HG02763 (cell line): ENCODE measurements at regions not wholly inside any gene's neighbourhood (a gene's known extent, or its start where the extent isn't known, plus 50 kb on each side); places are given as distances from the start of the nearest gene placed in this dataset.
"Not testable (repeated sequence)": the region's sequence is repeated elsewhere in the genome, so short reads cannot be mapped to it uniquely, and the experiment has no call there.

Source experiments
- ATAC-seq: cut with Tn5 transposase; IDR thresholded peaks from one replicate; pipeline ENCODE4 v1.9.1; 2021; ENCODE audit warnings: mild to moderate bottlenecking, moderate library complexity; ENCODE audit not compliant: unreplicated experiment

DNA sequence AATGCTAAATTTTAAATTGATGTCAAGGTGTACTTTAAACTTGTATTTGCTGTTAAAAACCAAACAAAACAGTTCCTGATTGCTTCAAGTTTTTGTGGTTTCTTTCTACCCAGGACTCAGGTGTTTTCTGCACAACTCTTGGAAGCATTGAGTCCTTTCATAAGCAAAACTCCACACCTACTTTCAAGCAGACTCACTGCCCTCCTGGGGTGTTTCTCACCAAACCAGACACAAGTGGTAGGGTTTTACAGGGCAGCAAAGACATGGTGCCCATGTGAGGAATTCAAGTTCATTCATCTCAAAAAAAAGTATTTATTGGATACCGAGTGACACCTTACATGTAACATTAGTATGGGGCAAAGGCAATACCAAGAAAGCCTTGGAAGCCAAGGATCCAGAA, 146.7 kb upstream of the BNIP2 start:
- no peak for ATAC-seq

DNA sequence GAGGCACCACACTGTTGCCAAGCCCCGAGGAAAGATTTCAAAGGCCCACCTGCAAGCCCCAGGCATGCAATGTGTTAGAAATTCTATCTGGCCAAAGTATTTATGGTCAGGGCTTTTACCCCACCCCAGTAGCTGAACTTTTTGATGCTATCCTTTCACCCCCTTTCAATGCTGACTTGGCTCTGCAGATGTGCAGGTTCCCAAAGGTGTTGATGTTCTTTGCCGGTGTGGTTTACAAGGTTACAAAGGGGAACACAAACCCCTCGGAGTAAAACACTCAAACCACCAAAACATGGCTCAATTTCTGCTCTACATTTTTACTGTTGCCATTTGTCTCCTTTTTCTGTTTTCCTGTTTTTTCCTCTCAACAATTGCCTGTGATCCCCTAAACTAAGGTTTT, 145.4 kb upstream of the BNIP2 start:
- ATAC-seq: no peak

DNA sequence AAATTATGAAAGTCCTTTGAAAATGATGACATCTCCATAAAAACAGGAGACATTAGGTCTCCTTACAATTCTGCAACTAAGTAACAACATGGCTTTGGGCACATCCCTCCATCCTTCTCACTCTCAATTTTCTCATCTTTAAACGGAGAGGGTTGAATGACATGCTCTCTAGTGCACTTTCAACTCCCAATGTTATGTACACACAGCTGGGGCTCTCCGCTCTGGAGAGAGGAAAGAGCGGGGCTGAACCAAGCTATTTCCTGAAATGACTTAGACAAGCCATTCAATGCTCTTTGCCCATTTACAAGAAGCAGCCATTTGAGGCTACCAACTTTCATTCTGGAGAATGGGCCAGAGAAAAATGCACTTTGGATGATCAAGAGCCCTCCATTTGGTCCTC, 144.2 kb upstream of the BNIP2 start:
- ATAC-seq: no peak

DNA sequence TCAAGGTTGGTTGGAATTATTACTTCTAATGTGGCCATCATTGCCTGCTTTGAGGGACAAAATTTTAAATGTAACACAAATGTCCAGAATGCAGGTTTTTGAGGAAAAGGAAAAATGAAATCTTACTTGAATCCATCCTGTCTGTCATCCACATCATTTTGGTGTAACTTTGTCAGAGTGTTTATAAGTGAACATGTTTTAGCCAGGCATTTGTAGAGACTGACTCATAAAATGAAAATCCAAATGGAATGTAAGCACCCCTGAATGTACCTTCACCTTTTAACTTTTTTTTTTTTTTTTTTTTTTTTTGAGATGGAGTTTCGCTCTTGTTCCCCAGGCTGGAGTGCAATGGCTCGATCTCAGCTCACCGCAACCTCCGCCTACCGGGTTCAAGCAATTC, 141.8 kb upstream of the BNIP2 start:
- ATAC-seq: no peak

DNA sequence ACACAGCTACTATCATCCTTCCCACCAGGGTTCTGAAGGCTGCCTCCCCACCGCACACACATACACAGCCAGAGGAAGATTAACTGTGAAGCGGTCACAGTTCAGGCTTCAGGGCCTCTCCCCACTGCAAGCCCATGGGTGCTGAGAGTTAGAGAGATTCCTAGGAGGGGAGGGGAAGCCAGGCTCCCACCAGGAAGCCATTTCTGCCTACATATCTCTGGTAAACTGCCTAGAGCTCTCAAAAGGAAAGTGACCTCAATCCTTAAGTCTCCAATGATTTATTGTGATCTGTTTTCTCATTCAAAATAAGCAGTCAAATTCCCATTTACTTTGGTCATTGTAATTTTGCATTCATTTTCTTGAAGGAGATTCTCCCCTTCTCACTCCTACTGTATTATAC, 141.0 kb upstream of the BNIP2 start:
- no peak for ATAC-seq

DNA sequence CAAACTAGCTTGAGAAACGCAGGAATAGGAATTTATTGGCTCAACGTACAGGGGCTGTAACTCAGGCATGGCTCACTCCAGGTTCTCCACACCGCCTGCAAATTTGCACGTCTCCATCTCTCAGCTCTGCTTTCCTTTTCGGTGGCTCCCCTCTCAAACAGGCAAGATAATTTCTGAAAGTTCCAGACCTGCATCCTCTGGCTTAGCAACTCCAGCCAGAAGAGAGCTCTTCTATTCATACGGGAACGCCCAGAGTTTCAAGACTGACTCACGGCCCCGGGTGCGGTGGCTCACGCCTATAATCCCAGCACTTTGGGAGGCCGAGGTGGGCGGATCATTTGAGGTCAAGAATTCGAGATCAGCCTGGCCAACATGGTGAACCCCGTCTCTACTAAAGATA, 139.7 kb upstream of the BNIP2 start:
- ATAC-seq: no peak

DNA sequence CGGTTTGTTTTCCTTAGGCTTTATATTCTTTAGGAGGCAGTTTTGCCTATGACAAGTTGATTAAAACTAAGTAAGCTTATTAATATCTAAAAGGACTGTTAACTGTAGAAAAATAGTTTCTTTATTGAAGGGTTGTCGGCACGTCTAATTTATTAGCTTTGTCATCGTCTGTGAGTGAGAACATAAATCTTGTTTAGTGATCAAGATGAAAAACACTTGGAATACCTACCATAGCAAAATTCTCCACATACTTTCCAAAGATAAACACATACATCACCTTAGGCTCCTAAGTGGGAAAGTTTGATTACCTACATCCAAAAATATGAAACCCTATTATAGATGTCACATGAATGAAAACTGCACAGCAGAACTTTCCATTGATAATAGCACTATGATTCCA, 139.1 kb upstream of the BNIP2 start:
- no peak for ATAC-seq

DNA sequence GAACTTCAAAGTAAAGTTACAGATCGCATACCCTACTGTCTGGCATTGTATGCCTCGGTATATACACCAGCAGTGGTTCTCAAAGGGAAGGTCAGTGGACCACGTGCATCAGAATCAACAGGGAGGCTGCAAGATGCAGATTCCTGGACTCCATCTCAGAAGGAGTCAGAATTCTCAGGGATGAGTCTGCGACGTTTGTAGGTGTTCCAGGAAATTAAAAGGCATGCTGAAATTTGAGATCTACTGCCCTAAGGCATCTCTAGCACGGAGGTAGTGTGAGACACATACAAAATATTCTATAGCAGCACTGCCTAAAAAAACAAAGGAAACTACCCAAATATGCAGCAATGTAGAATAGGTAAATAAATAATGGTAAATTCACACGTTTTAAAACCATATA, 136.8 kb upstream of the BNIP2 start:
- ATAC-seq: no peak

DNA sequence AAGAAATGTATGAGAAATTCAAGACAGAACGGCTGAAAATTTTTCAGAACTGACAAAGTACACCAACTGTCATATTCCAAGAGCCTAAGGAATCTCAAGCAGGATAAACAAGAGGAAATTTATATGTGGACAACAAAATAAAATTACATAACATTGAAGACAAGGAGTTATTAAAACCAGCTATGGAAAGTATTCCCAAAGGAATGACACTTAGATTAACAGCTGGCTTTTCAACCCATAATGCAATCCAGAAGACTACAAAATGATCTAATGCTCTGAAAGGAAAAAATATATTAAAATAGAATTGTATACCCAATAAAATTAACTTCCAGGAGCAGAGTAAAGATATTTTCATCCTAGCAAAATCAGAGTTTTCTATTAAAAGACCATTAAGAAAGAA, 132.2 kb upstream of the BNIP2 start:
- ATAC-seq: no peak

DNA sequence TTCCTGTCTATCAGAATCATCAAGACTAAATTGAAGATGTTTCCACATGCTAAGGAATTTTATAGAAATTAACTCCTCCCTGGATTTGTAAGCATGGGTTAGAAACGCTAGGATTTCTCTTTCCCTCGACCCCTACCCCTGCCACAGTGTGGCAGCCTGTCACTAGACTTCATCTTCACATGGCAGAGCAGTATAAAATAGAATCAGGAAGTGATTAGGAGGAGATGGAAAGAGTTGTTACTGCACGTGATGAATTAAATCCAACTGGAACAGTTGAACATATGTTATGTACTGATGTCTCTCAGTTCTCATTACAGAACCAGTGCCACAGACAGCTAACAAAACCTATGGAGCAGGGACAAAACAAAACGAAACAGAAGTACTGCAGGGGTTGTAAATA, 130.0 kb upstream of the BNIP2 start:
- ATAC-seq: no peak

DNA sequence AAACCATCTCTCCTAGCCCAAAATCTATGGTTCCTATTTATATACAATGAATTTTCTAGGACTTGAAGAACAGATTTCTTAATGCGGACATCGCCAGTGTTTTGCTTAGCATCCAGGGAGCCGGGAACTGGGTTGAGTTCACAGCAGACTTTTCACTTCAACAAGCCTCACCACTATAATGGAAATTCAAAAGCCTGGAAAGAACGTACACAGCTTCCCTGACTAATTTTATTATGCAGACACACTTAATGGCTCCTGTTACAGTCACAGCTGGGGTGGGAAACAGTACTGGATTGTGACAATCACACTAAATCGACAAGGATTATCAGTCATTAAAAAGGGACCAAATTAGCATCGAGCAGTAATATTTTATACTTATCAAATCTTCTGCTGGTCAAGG, 129.2 kb upstream of the BNIP2 start:
- ATAC-seq: no peak

DNA sequence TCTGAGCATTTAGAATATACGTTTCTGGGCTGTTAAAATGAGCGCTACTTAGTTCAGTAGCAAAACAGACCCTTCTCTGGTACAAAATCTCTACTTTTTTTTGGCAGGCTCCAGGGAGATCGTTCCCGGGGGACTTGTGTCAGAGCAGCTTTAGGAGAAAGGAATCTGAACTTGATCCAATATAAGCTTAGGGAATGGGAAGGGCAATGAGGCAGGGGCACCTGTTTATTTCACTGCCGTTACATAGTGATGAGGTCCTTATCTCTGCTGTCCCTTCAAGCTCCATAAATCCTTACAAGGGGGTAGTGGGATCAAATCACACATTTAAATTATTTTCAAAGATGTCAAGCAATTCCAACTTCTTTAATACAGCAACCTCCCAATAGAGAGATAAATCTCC, 128.7 kb upstream of the BNIP2 start:
- no peak for ATAC-seq

DNA sequence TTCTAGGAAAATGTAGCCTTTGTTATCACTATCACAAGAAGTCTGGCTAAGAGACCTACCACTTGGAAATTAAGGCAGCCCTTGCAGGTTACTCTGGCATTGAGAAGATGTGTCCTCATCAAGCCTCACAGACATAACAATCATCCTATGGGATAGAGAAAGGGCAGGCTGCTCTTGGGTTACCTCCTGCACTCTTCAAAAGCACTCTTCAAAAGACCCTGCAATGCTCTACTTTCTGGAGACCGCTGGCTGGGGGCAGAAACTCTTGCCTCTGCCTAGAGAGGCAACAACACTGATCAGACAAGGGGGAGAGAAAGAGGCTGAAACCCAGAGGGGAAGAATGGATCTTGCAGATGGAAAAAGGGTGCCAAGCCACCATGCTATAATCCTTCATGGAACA, 127.9 kb upstream of the BNIP2 start:
- ATAC-seq: no peak

DNA sequence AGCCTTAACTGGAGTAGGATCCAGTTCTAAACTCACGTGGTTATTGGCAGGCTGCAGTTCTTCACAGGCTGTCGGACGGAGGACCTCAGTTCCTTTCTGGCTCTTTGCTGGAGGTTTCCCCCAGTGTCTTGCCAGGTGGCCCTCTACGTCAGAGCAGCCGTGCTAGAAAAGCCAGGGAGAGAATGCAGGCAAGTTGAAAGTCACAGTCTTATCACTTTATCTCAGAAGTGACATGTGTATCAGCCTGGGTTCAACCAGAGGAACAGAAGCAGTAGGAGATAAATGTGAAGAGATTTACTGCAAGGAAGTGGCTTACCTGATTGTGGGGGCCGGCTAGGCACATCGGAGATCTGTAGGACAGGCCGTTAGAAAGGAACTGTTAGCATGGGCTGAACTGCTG, 125.3 kb upstream of the BNIP2 start:
- no peak for ATAC-seq

DNA sequence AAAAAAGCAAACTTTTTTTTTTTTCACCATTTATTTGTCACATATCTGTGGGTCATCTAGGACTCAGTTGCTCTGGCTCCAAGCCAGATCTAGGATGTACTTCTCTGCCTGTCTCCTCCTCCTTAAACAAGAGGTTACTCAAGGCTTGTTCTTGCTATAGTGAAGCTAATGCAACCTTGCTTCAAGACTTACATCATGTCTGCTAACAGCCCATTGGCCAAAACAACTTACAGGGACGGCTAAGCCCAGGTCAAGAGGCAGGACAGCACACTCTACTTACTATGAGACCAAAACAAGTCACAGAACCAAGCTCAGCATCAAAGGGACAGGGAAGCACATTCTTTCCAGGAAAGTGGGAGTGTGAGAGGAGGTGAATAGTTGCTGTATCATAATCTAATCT, 123.8 kb upstream of the BNIP2 start:
- no peak for ATAC-seq

DNA sequence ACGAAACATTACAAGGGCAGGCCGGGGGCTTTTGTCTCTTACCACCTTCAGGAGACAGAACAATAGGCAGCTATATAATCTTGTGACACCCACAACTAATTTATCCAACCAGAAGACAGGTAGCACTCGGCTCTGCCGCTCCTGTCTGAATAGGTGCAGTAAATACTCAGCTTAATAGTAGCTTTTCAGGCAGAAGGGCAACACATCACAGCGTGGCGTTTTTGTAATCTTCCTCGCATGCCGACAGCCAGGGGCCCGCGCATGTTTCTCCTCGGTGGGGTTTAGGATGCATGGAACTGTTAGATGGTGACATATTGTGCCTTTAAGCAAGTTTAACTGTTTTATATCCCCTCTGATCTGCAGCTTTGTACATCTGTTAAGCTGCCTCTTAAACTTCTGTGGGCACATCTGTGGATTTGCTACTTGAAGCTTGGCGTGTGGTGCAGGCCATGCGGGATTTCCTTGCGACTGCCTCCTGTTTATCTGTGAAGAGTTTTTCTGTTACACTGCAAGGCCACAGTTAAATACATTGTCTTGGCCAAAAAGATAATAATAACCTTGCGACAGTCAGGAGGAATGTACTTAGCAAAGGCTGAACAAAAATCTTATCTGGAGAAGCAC, 123.2 kb upstream of the BNIP2 start:
- no peak for ATAC-seq

DNA sequence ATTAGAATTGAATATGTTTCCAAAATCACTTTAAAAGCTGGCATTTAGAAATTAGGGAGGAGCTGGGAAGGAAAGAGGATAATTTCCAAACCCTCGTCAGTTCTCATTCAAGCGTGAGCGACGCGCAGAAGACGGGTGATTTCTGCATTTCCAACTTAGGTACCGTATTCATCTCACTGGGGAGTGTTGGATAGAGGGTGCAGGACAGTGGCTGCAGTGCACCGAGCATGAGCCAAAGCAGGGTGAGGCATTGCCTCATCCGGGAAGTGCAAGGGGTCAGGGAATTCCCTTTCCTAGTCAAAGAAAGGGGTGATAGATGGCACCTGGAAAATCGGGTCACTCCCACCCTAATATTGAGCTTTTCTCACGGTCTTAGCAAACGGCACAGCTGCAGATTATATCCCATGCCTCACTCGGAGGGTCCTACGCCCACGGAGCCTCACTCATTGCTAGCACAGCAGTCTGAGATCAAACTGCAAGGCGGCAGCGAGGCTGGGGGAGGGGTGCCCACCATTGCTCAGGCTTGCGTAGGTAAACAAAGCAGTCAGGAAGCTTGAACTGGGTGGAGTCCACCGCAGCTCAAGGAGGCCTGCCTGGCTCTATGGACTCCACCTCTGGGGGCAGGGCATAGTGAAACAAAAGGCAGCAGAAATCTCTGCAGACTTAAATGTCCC, 114.3 kb upstream of the BNIP2 start:
- not testable (repeated sequence) for ATAC-seq

DNA sequence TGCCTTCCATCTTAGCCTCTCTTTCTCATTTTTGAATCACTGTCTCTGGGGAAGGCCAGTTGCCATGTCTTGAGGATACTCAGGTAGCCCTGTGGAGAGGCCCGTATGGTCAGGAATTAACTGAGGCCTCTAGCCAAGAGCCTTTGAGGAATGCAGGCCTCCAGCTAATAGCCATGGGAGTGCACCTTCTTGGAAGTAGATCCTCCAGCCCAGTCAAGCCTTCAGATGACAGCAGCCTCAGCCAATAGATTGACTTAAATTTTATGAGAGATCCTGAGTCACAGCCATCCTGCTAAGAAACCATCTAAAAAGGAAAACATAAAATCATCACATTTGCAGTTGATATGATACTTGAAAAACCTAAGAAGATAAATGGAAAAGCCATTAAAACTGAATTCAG, 112.5 kb upstream of the BNIP2 start:
- no peak for ATAC-seq

DNA sequence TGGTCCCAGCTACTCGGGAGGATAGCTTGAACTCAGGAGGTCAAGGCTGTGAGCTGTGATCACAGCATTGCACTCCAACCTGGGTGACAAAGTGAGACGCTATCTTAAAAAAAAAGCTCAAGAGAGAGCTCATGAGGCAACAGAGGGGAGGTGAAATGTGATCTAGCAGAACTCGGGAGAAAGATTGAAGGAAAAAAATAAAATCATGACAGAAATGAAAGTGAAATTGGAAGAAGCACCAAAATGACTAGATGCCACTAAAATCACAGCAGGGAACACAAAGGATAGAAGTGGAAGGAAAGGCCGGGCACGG, 109.4 kb upstream of the BNIP2 start:
- ATAC-seq: no peak

DNA sequence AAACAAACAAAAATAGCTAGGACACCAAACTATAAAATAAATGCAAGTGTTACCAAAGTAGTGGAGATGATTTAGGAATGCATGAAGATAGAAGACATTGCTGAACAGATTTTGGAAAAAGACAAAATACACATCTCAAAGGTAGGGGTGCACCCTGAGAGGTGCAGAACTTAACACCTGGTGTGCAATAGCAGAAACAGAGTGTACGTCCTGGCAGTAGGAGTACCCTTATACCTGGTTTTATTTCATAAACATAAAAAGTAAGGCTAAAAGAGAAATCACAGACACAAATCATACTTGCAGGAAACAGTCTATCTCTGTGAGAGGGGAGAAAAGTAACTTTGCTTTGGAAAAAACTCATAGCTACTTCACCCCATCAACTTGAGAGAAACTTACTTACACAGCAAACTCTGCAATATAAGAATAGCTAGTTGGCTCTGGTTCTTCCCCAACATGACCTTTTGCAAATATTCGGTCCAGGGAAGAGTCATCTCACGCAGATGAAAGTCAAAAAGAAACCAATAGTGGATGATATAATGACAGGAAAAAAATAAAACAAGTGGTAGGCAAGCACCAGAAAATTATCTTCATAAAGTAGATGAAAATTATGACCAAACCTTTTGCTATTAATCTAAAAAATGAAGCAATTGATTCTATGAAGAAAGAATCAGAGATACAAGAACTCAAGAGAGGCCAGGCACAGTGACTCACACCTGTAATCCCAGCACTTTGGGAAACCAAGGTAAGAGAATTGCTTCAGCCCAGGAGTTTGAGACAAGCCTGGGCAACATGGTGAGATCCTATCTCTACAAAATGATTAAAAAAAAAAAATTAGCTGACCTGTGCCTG, 108.9 kb upstream of the BNIP2 start:
- no peak for ATAC-seq

DNA sequence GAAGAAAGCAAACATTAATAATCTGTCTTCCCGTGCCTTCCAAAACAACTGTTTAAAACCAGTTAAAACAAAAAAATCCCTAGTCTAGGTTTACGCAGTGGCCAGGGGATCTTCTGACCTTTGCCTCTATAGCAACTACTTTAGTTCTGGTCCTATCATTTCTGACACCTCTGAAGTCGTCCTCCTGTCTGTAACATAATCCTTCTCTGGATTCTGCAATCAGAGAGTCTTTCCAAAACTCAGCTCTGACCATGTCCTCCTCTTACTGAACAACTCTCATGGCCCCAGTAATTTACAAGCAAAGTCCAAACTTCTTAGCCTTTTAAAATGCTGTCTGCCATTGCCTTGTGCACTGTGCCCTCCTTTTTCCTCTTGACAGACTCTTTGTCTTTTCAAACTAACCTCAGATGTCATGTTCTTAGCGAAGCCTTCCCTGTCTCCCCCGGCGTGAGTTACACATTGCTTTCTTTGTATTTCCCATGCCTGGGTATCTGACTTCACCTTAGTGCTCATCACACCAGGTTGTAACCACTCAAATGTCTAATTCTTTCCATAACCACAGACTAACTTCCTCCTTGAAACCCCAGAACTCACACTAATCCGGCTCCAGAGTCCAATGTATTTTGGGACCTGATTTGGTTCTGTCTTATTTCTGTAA, 105.2 kb upstream of the BNIP2 start:
- ATAC-seq: no peak

DNA sequence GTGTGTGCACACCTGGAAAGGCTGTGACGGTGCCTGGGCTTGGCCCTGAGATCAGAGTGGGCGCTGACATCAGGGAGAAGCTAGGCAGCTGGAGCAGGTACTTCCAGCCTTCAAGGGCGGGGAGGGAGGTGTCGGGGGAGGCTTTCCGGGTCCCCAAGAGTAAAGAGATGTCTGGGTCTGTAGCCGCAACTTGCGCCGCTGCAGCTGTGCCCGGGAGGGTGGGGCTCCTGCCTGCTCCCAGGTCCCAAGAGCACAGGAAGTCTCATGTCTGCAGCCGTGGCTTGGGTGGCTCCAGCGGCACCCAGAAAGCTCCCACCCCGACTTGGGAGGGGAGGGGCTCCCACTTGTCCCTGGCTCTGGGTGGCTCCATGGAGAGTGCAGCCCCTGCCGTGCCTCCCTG, 103.2 kb upstream of the BNIP2 start:
- no peak for ATAC-seq
